RPMI7951 (cell line): ENCODE measurements at regions not wholly inside any gene's neighbourhood (a gene's known extent, or its start where the extent isn't known, plus 50 kb on each side); places are given as distances from the start of the nearest gene placed in this dataset.

Source experiments
- DNase-seq: peaks from one replicate; pipeline ENCODE4 v3.0.0-alpha.2; 2012; ENCODE audit warnings: low read depth

GRCh38 chr5:34533582-34534522, 122.3 kb upstream of the RAI14 start:
- DNase-seq, result peak; percentile 18

GRCh38 chr5:34534523-34535103, 121.5 kb upstream of the RAI14 start:
- DNase-seq, result peak; percentile 32

- DNase-seq, result no peak
Measured at GRCh38 chr5:34535433-34535832, 120.7 kb upstream of the RAI14 start.

- DNase-seq, result no peak
Measured at GRCh38 chr5:34535944-34536623, 120.0 kb upstream of the RAI14 start.

GRCh38 chr5:34536699-34537098, 119.4 kb upstream of the RAI14 start:
- no peak for DNase-seq

DNA sequence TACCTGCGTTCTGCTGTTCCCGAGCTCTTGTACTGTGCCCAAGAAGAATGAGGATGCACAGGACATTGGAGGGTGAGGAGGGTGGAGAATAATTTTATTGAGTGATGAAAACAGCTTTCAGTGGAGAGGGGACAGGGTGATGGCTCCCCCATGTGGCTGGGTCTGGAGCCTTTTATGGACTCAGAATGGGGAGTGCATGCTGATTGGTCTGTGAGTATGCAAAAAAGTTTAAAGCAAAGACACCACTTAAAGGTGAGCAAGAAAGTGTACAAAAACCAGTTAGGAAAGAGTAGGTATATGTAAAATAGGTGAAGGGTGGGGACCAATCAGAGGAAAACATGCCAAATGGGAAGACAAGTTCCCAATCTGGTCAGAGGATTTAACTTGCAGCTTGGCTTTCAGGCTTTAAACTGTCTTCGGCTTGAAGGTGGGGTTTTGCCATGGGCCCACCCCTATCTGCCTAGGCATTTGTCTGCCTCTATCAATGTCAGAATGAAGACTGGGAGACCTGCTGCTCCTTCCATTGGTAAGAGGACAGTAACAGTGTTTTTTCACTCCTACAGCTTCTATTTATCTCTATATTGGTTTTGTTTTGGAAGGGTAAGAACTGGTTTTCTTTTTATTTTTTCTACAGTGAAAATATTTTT, 118.0 kb upstream of the RAI14 start:
- DNase-seq, result no peak

GRCh38 chr5:34539183-34539582, 116.9 kb upstream of the RAI14 start:
- no peak for DNase-seq

GRCh38 chr5:34541067-34541466, 115.1 kb upstream of the RAI14 start:
- no peak for DNase-seq

DNA sequence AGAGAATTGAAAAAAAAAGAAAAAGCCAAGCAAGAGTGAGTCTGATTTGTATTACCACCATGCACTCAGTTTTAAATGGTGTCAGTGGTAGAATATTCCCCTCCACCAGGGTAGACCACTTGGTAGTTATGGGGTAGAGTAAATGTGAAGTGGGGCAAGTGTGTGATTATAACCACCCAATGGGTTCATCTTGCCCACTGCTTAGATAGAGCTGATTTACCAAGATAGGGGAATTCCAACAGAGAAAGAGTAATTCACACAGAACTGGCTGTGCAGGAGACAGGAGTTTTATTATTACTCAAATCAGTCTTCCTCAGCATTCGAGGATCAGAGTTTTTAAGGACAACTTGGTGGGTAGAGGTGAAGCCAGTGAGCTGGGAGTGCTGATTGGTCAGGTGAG, 113.3 kb upstream of the RAI14 start:
- no peak for DNase-seq

DNA sequence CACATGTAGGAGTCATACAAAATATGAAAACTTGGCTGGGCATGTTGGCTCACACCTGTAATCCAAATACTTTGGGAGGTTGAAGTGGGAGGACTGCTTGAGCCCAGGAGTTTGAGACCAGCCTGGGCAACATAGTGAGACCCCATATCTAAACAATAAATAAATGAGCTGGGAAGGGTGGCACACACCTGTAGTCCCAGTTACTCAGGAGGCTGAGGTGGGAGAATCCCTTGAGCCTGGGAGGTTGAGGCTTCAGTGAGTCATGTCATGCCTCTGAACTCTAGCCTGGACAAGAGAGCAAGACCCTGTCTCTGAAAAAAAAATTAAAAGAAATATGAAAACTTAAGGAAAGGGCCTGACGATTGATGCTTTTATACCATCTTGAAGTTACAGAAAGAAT, 112.4 kb upstream of the RAI14 start:
- DNase-seq, result no peak

GRCh38 chr5:34544403-34544802, 111.7 kb upstream of the RAI14 start:
- DNase-seq, result no peak

- no peak for DNase-seq
Measured at GRCh38 chr5:34545164-34545563, 111.0 kb upstream of the RAI14 start.

- no peak for DNase-seq
Measured at GRCh38 chr5:34545626-34546025, 110.5 kb upstream of the RAI14 start.

DNA sequence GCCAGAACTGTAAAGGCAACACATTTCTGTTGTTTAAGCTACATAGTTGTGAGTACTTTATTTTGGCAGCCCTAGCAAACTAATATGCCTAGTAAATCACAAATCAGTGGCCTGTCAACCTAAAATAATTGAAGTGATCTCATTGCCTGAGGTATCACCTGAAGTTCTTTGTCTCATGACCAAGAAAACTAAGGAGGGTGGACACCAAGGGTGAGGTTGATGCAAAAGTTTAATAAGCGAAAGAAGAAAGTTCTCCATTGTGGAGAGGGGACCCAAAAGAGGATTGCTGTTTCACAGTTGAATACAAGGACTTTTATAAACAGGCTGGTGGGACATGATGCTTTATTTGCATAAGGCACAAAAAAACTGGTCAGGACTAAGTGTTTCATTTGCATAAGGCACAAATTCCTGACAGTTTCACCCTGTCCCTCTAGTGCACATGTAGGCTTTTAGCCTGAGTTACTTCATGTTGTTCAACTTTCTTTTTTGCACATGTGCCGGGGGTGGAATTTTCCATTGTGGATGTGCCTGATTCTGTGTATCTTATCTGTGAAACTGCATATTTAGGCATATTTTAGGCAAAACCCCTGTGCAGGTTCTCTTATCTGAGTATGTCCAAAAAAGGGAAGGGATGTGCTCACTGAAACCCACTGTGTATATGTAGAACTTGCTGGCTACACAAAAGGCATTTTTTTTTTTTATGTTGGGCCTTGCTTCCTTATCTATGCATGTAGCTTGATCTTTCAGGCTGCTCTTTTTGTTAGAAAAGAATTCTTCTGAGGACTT, 108.6 kb upstream of the RAI14 start:
- no peak for DNase-seq

GRCh38 chr5:34548086-34548403, 108.1 kb upstream of the RAI14 start:
- DNase-seq, result no peak

DNA sequence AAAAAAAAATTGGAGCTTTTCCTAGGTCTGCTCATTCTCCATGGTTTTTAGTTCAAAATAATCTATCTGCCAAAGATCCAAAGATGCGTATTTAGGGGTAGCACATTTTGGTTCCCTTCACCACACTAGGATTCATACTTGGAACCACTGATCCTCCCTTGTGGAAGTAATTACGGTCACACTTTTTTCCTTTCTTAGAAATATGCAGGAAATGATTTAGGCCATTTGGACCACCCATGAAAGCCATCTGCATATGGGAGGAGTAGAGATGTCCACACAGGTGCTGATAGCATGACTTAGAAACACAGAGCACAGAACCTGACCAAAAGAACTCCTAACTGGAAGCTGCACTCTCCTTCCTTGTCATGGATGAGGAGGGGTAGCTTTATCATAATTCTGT, 105.9 kb upstream of the RAI14 start:
- no peak for DNase-seq

DNA sequence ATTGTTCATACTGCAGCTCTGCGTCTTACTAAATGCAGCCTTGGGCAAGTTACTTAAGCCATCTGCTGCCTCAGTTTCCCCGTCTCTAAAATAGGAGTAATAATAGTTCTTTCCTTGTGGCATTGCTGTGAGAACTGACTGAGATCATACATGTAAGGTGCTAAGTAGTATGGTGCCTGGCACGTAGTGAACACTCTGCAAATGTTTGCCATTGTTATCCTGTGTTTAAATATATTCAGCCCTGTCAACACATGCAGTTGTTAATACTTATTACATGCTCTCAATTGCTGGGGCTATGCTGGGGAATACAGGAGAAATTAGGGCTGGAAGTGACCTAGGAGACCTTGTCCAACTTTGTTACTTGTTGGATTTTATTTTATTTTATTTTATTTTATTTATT, 105.2 kb upstream of the RAI14 start:
- DNase-seq, result no peak

- DNase-seq, result no peak
Measured at GRCh38 chr5:34551911-34552433, 104.2 kb upstream of the RAI14 start.

DNA sequence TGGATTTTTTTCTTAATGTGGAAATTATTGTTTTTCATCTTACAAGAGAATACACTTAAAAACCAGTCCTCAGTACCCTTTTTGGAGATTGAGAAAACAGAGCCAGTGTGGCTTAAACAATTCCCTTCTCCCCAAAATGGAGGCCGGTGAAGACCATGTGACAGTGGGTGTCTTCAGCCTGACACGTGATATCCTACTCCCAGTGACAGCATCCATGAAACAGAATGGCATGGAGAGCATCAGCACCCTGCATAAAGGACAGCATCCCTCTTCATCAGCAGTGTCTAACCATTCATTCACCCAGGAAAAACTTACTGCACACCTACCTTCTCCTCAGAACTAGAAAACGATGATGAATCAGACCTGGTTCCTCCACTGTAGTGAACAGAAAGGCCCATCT, 103.4 kb upstream of the RAI14 start:
- DNase-seq, result no peak

DNA sequence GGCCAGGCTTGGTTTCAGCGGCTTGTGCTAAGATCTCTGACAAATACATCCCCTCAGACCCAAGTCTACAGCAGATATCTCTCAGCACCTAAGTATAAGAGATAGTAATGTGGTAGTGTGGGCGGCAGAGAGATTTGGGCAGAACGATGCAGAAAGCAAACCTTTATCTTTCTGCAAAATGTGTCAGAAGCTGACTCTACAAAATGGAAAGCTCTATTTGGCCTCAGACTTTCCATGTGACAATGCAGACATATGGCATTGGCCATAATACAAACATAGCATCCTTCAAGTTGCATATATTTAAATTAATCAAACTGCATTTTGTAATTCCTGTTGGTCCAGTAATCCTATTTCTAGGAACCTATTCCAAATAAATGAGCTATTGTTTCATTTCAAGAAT, 102.5 kb upstream of the RAI14 start:
- no peak for DNase-seq

- no peak for DNase-seq
Measured at GRCh38 chr5:34554641-34555040, 101.5 kb upstream of the RAI14 start.
